NB4 (cell line): ENCODE measurements at regions not wholly inside any gene's neighbourhood (a gene's known extent, or its start where the extent isn't known, plus 50 kb on each side); places are given as distances from the start of the nearest gene placed in this dataset.

ENCODE experiments used
- MAX ChIP-seq: IDR thresholded peaks from 2 replicates; pipeline ENCODE4 v1.6.1; 2011; ENCODE audit warnings: low read depth, low read length
- TF ChIP-seq, protein P1 (sequence below): IDR thresholded peaks from one replicate; pipeline ENCODE4 v1.5.1; 2012; ENCODE audit warnings: low read depth, low read length

- TF ChIP-seq MAX: no peak
- TF ChIP-seq, protein P1, sequence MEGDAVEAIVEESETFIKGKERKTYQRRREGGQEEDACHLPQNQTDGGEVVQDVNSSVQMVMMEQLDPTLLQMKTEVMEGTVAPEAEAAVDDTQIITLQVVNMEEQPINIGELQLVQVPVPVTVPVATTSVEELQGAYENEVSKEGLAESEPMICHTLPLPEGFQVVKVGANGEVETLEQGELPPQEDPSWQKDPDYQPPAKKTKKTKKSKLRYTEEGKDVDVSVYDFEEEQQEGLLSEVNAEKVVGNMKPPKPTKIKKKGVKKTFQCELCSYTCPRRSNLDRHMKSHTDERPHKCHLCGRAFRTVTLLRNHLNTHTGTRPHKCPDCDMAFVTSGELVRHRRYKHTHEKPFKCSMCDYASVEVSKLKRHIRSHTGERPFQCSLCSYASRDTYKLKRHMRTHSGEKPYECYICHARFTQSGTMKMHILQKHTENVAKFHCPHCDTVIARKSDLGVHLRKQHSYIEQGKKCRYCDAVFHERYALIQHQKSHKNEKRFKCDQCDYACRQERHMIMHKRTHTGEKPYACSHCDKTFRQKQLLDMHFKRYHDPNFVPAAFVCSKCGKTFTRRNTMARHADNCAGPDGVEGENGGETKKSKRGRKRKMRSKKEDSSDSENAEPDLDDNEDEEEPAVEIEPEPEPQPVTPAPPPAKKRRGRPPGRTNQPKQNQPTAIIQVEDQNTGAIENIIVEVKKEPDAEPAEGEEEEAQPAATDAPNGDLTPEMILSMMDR: no peak
Observed at GRCh38 chr6:14645841-14646240, 528.3 kb downstream of the CD83 start.
